Liver (tissue), 3 donors: ENCODE measurements at regions not wholly inside any gene's neighbourhood (a gene's known extent, or its start where the extent isn't known, plus 50 kb on each side); places are given as distances from the start of the nearest gene placed in this dataset.

ENCODE experiments used
- GABPA ChIP-seq, 2 donors: IDR thresholded peaks in 1 of 2; conservative IDR thresholded peaks in 1 of 2; 2 replicates each; pipeline ENCODE4 v1.6.1; 2016; ENCODE audit warnings: antibody characterized with exemption in 2 of 2, mild to moderate bottlenecking in 1 of 2, moderate library complexity in 1 of 2
- TAF1 ChIP-seq: conservative IDR thresholded peaks from 2 replicates; pipeline ENCODE4 v1.6.1; 2016; ENCODE audit warnings: antibody characterized with exemption, mild to moderate bottlenecking
- TF ChIP-seq, protein P1 (sequence below): fragments of 150-350 bp; IDR thresholded peaks from 2 replicates; pipeline ENCODE4 v1.5.1; 2017; ENCODE audit warnings: improper control_type of control experiment, low read depth, low read length; ENCODE audit not compliant: missing input control
- donor health status: healthy.
- donor health status: healthy.

DNA sequence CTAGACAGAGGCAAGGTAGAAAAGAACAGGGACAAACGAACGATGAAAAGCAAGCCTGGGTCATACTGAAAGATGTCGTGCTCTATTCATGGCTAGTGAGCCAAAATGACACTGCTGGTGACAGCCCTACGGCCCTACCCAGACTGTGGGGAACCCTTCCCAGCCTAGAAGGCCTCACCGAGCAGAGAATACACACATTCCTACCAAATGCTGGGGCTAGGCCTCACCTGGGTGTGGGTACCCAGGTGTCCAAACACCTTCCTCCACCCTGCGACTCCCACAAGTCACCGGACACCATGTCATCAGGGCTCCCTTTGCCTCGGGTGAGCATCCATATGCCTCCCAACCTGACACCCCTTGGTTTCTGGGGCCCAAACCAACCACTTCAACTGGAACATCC lies 85.3 kb upstream of the DOCK9 start:
- TF ChIP-seq, protein P1, sequence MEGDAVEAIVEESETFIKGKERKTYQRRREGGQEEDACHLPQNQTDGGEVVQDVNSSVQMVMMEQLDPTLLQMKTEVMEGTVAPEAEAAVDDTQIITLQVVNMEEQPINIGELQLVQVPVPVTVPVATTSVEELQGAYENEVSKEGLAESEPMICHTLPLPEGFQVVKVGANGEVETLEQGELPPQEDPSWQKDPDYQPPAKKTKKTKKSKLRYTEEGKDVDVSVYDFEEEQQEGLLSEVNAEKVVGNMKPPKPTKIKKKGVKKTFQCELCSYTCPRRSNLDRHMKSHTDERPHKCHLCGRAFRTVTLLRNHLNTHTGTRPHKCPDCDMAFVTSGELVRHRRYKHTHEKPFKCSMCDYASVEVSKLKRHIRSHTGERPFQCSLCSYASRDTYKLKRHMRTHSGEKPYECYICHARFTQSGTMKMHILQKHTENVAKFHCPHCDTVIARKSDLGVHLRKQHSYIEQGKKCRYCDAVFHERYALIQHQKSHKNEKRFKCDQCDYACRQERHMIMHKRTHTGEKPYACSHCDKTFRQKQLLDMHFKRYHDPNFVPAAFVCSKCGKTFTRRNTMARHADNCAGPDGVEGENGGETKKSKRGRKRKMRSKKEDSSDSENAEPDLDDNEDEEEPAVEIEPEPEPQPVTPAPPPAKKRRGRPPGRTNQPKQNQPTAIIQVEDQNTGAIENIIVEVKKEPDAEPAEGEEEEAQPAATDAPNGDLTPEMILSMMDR = no peak
- TF ChIP-seq GABPA (IDR thresholded peaks at IDR 0.05 in 1 of 2, conservative IDR thresholded peaks at IDR 0.05 in 1 of 2) (no peak), TAF1 (no peak)
